HEK293 (cell line): ENCODE measurements at regions not wholly inside any gene's neighbourhood (a gene's known extent, or its start where the extent isn't known, plus 50 kb on each side); places are given as distances from the start of the nearest gene placed in this dataset.

Experiments used
- CTCF ChIA-PET: fragments of 350-600 bp; formaldehyde crosslinking; extraction: SDS; loops from one replicate; lab custom pipeline; 2021; ENCODE audit warnings: antibody characterized with exemption; lab: Yijun Ruan, JAX
- POLR2A ChIA-PET: fragments of 300-600 bp; formaldehyde crosslinking; extraction: SDS; loops from one replicate; lab custom pipeline; 2020; ENCODE audit warnings: antibody characterized with exemption, inconsistent platforms; lab: Yijun Ruan, JAX
- H3K27ac ChIP-seq: fragments of 200-500 bp; sonication (Bioruptor generic); 2 replicates; pipeline ENCODE4 v1.5.1; 2014; ENCODE audit warnings: low read depth, low read length, control low read depth, inconsistent platforms; ENCODE audit errors: extremely low read depth
- H3K36me3 ChIP-seq, 2 experiments: fragments of 200-500 bp in 1 of 2; sonication (Bioruptor generic) in 1 of 2; 1 replicate in 1 of 2; 2 replicates in 1 of 2; pipeline ENCODE4 v1.5.1; 2014 to 2017; ENCODE audit warnings: inconsistent platforms in 2 of 2, low read length in 2 of 2; ENCODE audit not compliant: control insufficient read depth in 2 of 2, insufficient read depth in 1 of 2
- H3K4me1 ChIP-seq: fragments of 200-500 bp; sonication (Bioruptor generic); 2 replicates; pipeline ENCODE4 v1.5.1; 2014; ENCODE audit warnings: mild to moderate bottlenecking, low read length, inconsistent platforms; ENCODE audit not compliant: control insufficient read depth, insufficient read depth
- H3K4me3 ChIP-seq: 2 replicates; pipeline ENCODE4 v1.5.1; 2011; ENCODE audit warnings: low read depth, mild to moderate bottlenecking, control low read depth, low read length, moderate library complexity
- H3K9me3 ChIP-seq: fragments of 200-500 bp; sonication (Bioruptor generic); 2 replicates; pipeline ENCODE4 v1.5.1; 2014; ENCODE audit warnings: low read depth, low read length, inconsistent platforms; ENCODE audit not compliant: control insufficient read depth, insufficient read depth
- GLI4 ChIP-seq: fragments of 450-650 bp; formaldehyde crosslinking; IDR thresholded peaks from 2 replicates; pipeline ENCODE4 v1.5.1; 2016; ENCODE audit warnings: missing biosample characterization, missing genetic modification characterization
- GLIS2 ChIP-seq: fragments of 450-650 bp; formaldehyde crosslinking; IDR thresholded peaks from 2 replicates; pipeline ENCODE4 v1.5.1; 2016; ENCODE audit warnings: missing biosample characterization, missing genetic modification characterization
- RBAK ChIP-seq: fragments of 450-650 bp; formaldehyde crosslinking; IDR thresholded peaks from 2 replicates; pipeline ENCODE4 v1.5.1; 2016; ENCODE audit warnings: missing biosample characterization, missing genetic modification characterization
- YY2 ChIP-seq: fragments of 450-650 bp; formaldehyde crosslinking; IDR thresholded peaks from 2 replicates; pipeline ENCODE4 v1.5.1; 2016; ENCODE audit warnings: missing biosample characterization, missing genetic modification characterization
- ZFP37 ChIP-seq: fragments of 450-650 bp; formaldehyde crosslinking; IDR thresholded peaks from 2 replicates; pipeline ENCODE4 v1.5.1; 2016; ENCODE audit warnings: missing biosample characterization, missing genetic modification characterization
- ZNF157 ChIP-seq: fragments of 450-650 bp; formaldehyde crosslinking; IDR thresholded peaks from 2 replicates; pipeline ENCODE4 v1.5.1; 2016; ENCODE audit warnings: missing biosample characterization, missing genetic modification characterization
- ZNF19 ChIP-seq: fragments of 450-650 bp; formaldehyde crosslinking; IDR thresholded peaks from 2 replicates; pipeline ENCODE4; 2016; ENCODE audit warnings: missing biosample characterization, missing genetic modification characterization, low read depth
- ZNF202 ChIP-seq: fragments of 450-650 bp; formaldehyde crosslinking; IDR thresholded peaks from 2 replicates; pipeline ENCODE4 v1.5.1; 2016; ENCODE audit warnings: missing biosample characterization, missing genetic modification characterization, borderline replicate concordance
- ZNF23 ChIP-seq: fragments of 450-650 bp; formaldehyde crosslinking; IDR thresholded peaks from 2 replicates; pipeline ENCODE4 v1.5.1; 2016; ENCODE audit warnings: missing biosample characterization, missing genetic modification characterization, borderline replicate concordance
- ZNF335 ChIP-seq: fragments of 450-650 bp; formaldehyde crosslinking; conservative IDR thresholded peaks from 2 replicates; pipeline ENCODE4 v1.5.1; 2016; ENCODE audit warnings: missing biosample characterization, missing genetic modification characterization
- ZNF514 ChIP-seq: fragments of 450-650 bp; formaldehyde crosslinking; IDR thresholded peaks from 2 replicates; pipeline ENCODE4 v1.5.1; 2016; ENCODE audit warnings: missing biosample characterization, missing genetic modification characterization
- ZNF529 ChIP-seq: fragments of 450-650 bp; formaldehyde crosslinking; IDR thresholded peaks from 2 replicates; pipeline ENCODE4 v1.5.1; 2017; ENCODE audit warnings: missing genetic modification characterization, missing biosample characterization; ENCODE audit not compliant: insufficient replicate concordance
- ZNF561 ChIP-seq: fragments of 450-650 bp; IDR thresholded peaks from 2 replicates; pipeline ENCODE4 v1.5.1; 2018; ENCODE audit warnings: missing biosample characterization, missing genetic modification characterization, borderline replicate concordance
- ZNF610 ChIP-seq: fragments of 450-650 bp; formaldehyde crosslinking; IDR thresholded peaks from 2 replicates; pipeline ENCODE4 v1.5.1; 2016; ENCODE audit warnings: missing biosample characterization, missing genetic modification characterization, borderline replicate concordance
- ZNF621 ChIP-seq: fragments of 450-650 bp; formaldehyde crosslinking; IDR thresholded peaks from 2 replicates; pipeline ENCODE4 v1.5.1; 2017; ENCODE audit warnings: missing biosample characterization, missing genetic modification characterization
- ZNF623 ChIP-seq: fragments of 450-650 bp; formaldehyde crosslinking; IDR thresholded peaks from 2 replicates; pipeline ENCODE4 v1.5.1; 2016; ENCODE audit warnings: missing biosample characterization, missing genetic modification characterization
- ZNF626 ChIP-seq: fragments of 450-650 bp; sonication (Bioruptor Pico); formaldehyde crosslinking; IDR thresholded peaks from 2 replicates; pipeline ENCODE4 v1.5.1; 2018; ENCODE audit warnings: missing biosample characterization, missing genetic modification characterization, inconsistent platforms
- TF ChIP-seq, protein P1 (sequence below): fragments of 450-650 bp; formaldehyde crosslinking; IDR thresholded peaks from 2 replicates; pipeline ENCODE4 v1.5.1; 2016; ENCODE audit warnings: missing biosample characterization, missing genetic modification characterization
- TF ChIP-seq, protein P2 (sequence below): fragments of 450-650 bp; formaldehyde crosslinking; IDR thresholded peaks from 2 replicates; pipeline ENCODE4 v1.5.1; 2017; ENCODE audit warnings: missing biosample characterization, missing genetic modification characterization
- TF ChIP-seq, protein P3 (sequence below): fragments of 450-650 bp; formaldehyde crosslinking; IDR thresholded peaks from 2 replicates; pipeline ENCODE4 v1.5.1; 2016; ENCODE audit warnings: missing biosample characterization, missing genetic modification characterization
- TF ChIP-seq, protein P4 (sequence below): fragments of 450-650 bp; formaldehyde crosslinking; IDR thresholded peaks from 2 replicates; pipeline ENCODE4 v1.5.1; 2016; ENCODE audit warnings: missing biosample characterization, missing genetic modification characterization
- TF ChIP-seq, protein P5 (sequence below): fragments of 450-650 bp; formaldehyde crosslinking; optimal IDR thresholded peaks from 2 replicates; pipeline ENCODE3; 2016; ENCODE audit warnings: missing biosample characterization, mild to moderate bottlenecking, missing genetic modification characterization

DNA sequence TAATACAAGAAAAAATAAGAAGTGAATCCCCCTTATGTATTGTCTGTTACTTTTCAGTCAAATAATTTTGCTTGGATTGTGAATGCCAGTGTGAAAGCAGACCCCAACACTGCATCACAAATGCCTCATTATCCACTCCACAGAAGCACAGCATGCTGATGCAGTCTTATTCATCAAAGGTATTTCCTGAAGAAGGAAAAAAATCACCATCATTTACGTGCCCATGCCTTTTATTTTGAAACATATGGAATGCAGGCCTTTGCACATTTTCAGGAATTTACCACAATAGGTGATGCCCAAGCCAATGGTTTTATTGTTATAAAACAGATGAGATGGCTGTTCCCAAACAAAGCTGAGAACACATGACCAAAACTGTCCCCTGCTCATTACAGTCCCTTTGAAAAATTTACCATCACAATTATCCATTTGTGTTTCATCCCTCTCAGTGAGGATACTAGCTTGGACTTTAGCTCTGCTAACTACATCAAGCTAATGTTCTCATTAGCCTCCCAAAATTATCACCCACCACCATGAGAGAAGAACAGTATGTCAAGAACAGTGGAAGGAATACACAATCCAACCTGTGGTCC, 180.6 kb upstream of the HTR1E start:
- no peak overlapping the region for H3K27ac ChIP-seq

DNA sequence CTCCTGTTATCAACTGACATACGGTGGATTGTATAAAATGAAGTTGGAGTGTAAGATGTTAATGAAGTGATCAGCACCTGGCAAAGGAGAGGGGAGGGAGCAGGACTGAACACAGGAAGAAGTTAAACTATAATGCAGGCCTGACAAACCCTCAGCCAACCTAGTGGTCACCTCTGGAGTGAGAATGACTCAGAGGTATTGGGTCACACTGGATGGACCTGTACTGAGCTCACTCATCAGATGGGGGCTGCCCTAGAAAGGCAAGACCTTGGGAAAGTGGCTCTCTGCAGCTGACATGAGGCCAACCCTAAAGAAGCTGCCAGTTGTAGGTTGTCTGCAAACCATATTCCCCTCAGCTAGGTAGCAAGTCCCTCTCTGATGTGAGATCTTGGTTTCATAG, 193.3 kb upstream of the HTR1E start:
- TF ChIP-seq ZNF623 (tag by site-specific recombination), result no peak
- TF ChIP-seq ZNF529 (tag by site-specific recombination), result no peak
- TF ChIP-seq, protein P1, sequence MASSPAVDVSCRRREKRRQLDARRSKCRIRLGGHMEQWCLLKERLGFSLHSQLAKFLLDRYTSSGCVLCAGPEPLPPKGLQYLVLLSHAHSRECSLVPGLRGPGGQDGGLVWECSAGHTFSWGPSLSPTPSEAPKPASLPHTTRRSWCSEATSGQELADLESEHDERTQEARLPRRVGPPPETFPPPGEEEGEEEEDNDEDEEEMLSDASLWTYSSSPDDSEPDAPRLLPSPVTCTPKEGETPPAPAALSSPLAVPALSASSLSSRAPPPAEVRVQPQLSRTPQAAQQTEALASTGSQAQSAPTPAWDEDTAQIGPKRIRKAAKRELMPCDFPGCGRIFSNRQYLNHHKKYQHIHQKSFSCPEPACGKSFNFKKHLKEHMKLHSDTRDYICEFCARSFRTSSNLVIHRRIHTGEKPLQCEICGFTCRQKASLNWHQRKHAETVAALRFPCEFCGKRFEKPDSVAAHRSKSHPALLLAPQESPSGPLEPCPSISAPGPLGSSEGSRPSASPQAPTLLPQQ (tag by site-specific recombination), result no peak
- TF ChIP-seq ZNF626 (tag by site-specific recombination), result no peak
- no peak for TF ChIP-seq ZNF23 (tag by site-specific recombination)
- TF ChIP-seq, protein P2, sequence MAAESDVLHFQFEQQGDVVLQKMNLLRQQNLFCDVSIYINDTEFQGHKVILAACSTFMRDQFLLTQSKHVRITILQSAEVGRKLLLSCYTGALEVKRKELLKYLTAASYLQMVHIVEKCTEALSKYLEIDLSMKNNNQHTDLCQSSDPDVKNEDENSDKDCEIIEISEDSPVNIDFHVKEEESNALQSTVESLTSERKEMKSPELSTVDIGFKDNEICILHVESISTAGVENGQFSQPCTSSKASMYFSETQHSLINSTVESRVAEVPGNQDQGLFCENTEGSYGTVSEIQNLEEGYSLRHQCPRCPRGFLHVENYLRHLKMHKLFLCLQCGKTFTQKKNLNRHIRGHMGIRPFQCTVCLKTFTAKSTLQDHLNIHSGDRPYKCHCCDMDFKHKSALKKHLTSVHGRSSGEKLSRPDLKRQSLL (tag by site-specific recombination), result no peak
- TF ChIP-seq YY2, result no peak
- TF ChIP-seq ZNF561, result no peak
- no peak for TF ChIP-seq GLIS2 (tag by site-specific recombination)
- TF ChIP-seq ZFP37, result no peak
- TF ChIP-seq, protein P3, sequence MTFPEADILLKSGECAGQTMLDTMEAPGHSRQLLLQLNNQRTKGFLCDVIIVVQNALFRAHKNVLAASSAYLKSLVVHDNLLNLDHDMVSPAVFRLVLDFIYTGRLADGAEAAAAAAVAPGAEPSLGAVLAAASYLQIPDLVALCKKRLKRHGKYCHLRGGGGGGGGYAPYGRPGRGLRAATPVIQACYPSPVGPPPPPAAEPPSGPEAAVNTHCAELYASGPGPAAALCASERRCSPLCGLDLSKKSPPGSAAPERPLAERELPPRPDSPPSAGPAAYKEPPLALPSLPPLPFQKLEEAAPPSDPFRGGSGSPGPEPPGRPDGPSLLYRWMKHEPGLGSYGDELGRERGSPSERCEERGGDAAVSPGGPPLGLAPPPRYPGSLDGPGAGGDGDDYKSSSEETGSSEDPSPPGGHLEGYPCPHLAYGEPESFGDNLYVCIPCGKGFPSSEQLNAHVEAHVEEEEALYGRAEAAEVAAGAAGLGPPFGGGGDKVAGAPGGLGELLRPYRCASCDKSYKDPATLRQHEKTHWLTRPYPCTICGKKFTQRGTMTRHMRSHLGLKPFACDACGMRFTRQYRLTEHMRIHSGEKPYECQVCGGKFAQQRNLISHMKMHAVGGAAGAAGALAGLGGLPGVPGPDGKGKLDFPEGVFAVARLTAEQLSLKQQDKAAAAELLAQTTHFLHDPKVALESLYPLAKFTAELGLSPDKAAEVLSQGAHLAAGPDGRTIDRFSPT (tag by site-specific recombination), result no peak
- TF ChIP-seq ZNF621 (tag by site-specific recombination), result no peak
- no peak for TF ChIP-seq ZNF610 (tag by site-specific recombination)
- no peak for TF ChIP-seq ZNF19
- TF ChIP-seq RBAK (tag by site-specific recombination), result no peak
- TF ChIP-seq ZNF335 (tag by site-specific recombination), result no peak
- no peak for TF ChIP-seq GLI4 (tag by site-specific recombination)
- TF ChIP-seq ZNF157 (tag by site-specific recombination), result no peak
- TF ChIP-seq, protein P4, sequence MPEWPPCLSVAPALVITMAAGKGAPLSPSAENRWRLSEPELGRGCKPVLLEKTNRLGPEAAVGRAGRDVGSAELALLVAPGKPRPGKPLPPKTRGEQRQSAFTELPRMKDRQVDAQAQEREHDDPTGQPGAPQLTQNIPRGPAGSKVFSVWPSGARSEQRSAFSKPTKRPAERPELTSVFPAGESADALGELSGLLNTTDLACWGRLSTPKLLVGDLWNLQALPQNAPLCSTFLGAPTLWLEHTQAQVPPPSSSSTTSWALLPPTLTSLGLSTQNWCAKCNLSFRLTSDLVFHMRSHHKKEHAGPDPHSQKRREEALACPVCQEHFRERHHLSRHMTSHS (tag by site-specific recombination), result no peak
- TF ChIP-seq ZNF514 (tag by site-specific recombination), result no peak
- Histone ChIP-seq H3K4me1 (no peaks in the 10 kb centered on the region), H3K27ac (no peak overlapping the region), H3K36me3 (no peaks in the 10 kb centered on the region), H3K9me3 (no peaks in the 10 kb centered on the region), H3K4me3 (no peak overlapping the region)
- ChIA-PET CTCF (no interaction called here), POLR2A (no interaction called here)

More for the DNA sequence above, 180.6 kb upstream of the HTR1E start:
- no peak overlapping the region for H3K4me3 ChIP-seq
- H3K9me3 ChIP-seq, result no peaks in the 10 kb centered on the region
- CTCF ChIA-PET, result no interaction called here
- TF ChIP-seq ZNF202 (tag by site-specific recombination), result no peak
- TF ChIP-seq, protein P5, sequence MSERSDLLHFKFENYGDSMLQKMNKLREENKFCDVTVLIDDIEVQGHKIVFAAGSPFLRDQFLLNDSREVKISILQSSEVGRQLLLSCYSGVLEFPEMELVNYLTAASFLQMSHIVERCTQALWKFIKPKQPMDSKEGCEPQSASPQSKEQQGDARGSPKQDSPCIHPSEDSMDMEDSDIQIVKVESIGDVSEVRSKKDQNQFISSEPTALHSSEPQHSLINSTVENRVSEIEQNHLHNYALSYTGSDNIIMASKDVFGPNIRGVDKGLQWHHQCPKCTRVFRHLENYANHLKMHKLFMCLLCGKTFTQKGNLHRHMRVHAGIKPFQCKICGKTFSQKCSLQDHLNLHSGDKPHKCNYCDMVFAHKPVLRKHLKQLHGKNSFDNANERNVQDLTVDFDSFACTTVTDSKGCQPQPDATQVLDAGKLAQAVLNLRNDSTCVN (tag by site-specific recombination), result no peak
- H3K4me1 ChIP-seq, result no peaks in the 10 kb centered on the region
- no peaks in the 10 kb centered on the region for H3K36me3 ChIP-seq
- POLR2A ChIA-PET, result no interaction called here
